Mucosa of stomach (tissue), 1 donor: ENCODE measurements at regions not wholly inside any gene's neighbourhood (a gene's known extent, or its start where the extent isn't known, plus 50 kb on each side); places are given as distances from the start of the nearest gene placed in this dataset.

ENCODE experiments used
- H3K27me3 ChIP-seq: one replicate; pipeline ENCODE4 v1.7.0; 2013; ENCODE audit warnings: mild to moderate bottlenecking, low read length; ENCODE audit not compliant: control insufficient read depth, insufficient read depth
- H3K36me3 ChIP-seq: one replicate; pipeline ENCODE4 v1.7.0; 2013; ENCODE audit warnings: low read length; ENCODE audit not compliant: control insufficient read depth, insufficient read depth
- H3K4me1 ChIP-seq: one replicate; pipeline ENCODE4 v1.7.0; 2013; ENCODE audit warnings: mild to moderate bottlenecking, low read length; ENCODE audit not compliant: control insufficient read depth, insufficient read depth
- H3K4me3 ChIP-seq: one replicate; pipeline ENCODE4 v1.7.0; 2013; ENCODE audit warnings: low read length
- H3K9ac ChIP-seq: one replicate; pipeline ENCODE4 v1.7.0; 2013; ENCODE audit warnings: mild to moderate bottlenecking, low read length, moderate library complexity
- H3K9me3 ChIP-seq: one replicate; pipeline ENCODE4 v1.7.0; 2013; ENCODE audit warnings: mild to moderate bottlenecking, low read length, moderate library complexity; ENCODE audit not compliant: control insufficient read depth
- donor health status: Pancreatic carcinoma.

DNA sequence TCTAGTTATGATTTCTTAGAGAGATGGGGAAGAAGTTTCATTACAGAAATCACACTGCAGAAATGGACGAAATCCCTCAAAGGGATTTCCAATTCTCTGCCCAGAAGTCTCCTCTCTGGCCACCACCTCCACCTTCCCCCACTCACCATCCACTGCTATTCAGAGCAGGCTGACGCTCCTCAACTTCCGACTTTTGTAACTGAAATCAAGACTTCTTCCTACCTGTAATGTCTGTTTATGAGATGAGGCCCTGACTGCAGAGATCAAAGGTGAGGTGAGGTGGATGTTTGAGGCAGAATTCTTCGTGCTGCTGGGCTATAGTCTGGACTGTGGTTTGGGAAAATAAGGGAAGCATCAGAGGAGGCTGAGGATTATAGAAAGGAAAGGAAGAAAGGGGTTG, 385.2 kb upstream of the ARID1B start:
- Histone ChIP-seq H3K4me3 (no peak overlapping the region), H3K9ac (no peak overlapping the region), H3K27me3 (peaks cover 8% of the 10 kb centered on the region), H3K9me3 (no peaks in the 10 kb centered on the region), H3K4me1 (peaks cover 12% of the 10 kb centered on the region), H3K36me3 (no peaks in the 10 kb centered on the region)

DNA sequence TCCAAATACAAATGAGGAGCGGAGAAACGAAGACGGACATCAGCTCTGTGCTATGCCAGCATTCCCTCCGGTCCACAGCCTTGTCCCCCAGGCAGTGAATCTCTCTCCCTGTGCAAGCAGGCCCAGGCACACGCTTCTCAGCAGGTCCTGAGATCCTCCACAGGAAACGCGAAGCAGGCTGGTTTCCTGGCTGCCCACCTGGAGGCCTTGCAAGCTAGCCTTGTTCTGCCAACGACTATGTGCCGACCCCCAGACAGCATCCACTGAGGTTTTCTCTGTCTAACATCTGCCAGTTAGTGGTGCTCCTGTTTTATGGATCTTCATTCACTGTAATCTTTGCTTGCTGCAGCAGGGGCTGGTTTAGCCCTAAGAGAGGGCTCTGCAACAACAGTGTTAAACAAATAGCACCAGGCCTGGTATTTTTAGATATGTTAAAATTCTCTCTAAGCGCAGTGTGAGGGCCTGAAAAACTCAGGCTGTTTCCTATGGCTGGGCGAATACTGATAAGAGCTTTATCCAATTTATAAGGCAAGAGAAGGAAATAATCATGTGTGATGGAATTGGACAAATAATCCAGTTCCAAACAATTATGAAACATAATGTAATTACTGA, 386.0 kb upstream of the ARID1B start:
- Histone ChIP-seq H3K4me1 (peaks cover 12% of the 10 kb centered on the region), H3K27me3 (peaks cover 1% of the 10 kb centered on the region), H3K4me3 (no peak overlapping the region), H3K36me3 (no peaks in the 10 kb centered on the region), H3K9me3 (no peaks in the 10 kb centered on the region), H3K9ac (no peak overlapping the region)

DNA sequence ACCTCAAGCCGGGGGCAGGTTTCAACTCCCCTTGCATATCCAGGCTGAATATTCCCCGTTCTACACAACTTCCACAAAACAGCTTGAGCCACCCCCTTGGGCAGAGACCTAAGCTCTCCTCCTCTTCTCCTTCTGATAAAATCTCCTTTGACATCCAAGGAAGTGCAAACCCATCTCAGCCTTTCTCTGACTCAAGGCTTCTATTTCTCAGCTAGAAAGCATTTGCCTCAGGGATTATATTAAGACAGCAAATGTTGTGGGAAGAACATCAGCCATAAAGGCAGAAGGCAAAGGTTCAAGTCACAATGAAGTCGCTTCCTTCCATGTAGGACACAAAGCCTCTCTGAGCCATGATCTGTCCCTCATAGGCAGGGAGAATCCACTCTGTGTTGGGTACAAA, 386.6 kb upstream of the ARID1B start:
- Histone ChIP-seq H3K4me3 (no peak overlapping the region), H3K36me3 (no peaks in the 10 kb centered on the region), H3K4me1 (peaks cover 9% of the 10 kb centered on the region), H3K27me3 (no peaks in the 10 kb centered on the region), H3K9me3 (no peaks in the 10 kb centered on the region), H3K9ac (no peak overlapping the region)

DNA sequence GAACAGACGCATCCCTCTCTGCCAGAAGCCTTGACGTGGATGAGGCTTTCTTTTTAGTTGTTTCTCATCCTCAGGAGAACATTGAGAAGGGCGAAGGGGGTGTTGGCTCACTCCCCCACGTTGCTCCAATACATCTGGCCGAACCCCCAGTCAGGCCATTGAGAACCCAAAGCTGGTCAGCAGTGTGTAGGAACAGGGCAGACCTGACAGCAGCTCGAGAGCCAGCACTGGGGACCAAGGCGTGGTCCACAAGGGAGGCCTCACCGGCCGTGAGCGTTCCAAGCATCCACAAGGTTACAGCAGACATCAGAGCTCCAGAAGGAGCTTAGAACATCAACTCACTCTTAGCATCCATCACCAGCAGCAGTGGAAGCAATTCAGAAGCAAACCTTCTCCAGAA, 387.9 kb upstream of the ARID1B start:
- Histone ChIP-seq H3K9me3 (no peaks in the 10 kb centered on the region), H3K9ac (no peak overlapping the region), H3K4me1 (no peaks in the 10 kb centered on the region), H3K27me3 (no peaks in the 10 kb centered on the region), H3K4me3 (no peak overlapping the region), H3K36me3 (no peaks in the 10 kb centered on the region)

DNA sequence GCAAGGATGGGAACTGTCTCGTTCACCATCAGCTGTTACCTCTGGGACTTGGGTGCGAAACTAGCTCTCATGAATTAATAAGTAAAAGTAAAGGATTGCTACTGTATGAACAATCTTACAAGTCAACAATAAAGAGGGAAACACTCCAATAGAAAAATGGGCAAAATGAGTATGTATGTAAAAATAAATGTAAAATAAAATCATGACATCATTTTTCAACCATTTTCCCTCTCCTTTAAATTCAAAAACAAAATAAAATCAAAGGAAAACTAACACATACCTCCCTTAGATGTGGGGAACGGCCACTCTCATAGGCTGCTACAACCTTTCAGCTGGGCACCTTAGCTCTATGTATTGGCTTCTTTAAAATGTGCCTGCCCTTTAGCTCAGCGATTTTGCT, 389.7 kb upstream of the ARID1B start:
- no peak overlapping the region for H3K9ac ChIP-seq
- H3K36me3 ChIP-seq, result no peaks in the 10 kb centered on the region
- H3K27me3 ChIP-seq, result no peaks in the 10 kb centered on the region
- H3K4me3 ChIP-seq, result no peak overlapping the region
- no peaks in the 10 kb centered on the region for H3K9me3 ChIP-seq
- H3K4me1 ChIP-seq, result no peaks in the 10 kb centered on the region

DNA sequence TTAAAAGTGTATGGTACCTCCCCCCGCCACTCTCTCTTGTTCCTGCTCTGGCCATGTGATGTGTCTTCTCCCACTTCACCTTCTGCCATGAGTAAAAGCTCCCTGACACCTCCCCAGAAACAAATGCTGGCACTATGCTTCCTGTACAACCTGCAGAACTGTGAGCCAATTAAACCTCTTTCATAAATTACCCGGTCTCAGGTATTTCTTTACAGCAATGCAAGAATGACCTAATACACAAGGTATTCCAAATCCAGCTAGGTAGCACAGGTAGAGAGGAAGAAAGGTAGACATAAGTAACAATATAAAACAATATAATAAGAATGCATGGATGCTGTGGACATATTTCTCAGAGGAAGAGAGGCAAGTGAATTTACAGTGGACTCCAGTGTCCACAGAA, 394.1 kb upstream of the ARID1B start:
- Histone ChIP-seq H3K4me1 (peaks cover 5% of the 10 kb centered on the region), H3K27me3 (no peaks in the 10 kb centered on the region), H3K9ac (no peak overlapping the region), H3K9me3 (no peaks in the 10 kb centered on the region), H3K4me3 (no peak overlapping the region), H3K36me3 (no peaks in the 10 kb centered on the region)

DNA sequence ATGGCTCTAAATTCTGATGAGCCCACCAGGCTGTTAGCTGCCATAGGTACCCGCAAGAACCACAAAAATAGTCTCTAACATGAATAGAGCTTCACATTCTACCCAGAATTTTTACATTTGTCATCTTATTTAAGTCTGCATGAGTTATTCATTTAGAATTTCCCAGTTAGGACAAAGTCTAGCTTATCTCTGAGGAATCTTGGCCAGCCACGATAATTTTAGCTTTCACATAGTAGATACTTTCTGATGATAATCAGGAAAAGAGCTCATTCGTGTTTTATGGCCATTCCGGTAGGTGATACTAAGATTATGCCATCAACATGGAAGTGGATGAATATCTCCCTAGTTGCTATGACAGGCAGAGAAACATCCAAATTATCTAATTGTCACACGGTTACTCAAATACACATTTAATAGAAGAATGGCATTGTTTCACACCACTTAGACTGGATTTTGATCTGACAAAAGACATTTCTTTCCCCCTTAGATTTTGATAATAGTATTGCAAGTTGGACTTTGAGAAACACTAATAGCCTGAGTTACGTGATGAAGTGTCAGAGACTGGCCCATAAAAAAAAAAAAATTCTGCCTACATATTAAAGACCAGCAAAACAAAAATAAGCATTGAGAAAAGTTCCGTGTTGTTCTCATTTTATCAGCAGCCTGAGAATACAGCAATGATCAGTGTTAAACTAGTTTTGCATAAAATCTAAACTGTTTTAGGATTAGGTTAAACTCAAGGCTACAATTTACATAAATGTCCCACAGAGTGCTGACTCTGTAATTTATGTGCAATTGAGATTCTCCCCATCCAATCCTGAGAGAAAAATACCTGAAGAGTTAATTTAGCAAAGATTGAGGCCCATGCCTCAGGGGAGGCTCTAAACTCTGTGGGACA, 397.5 kb upstream of the ARID1B start:
- H3K36me3 ChIP-seq, result no peaks in the 10 kb centered on the region
- H3K9me3 ChIP-seq, result no peaks in the 10 kb centered on the region
- no peak overlapping the region for H3K4me3 ChIP-seq
- no peaks in the 10 kb centered on the region for H3K27me3 ChIP-seq
- peaks cover 5% of the 10 kb centered on the region for H3K4me1 ChIP-seq
- no peak overlapping the region for H3K9ac ChIP-seq

DNA sequence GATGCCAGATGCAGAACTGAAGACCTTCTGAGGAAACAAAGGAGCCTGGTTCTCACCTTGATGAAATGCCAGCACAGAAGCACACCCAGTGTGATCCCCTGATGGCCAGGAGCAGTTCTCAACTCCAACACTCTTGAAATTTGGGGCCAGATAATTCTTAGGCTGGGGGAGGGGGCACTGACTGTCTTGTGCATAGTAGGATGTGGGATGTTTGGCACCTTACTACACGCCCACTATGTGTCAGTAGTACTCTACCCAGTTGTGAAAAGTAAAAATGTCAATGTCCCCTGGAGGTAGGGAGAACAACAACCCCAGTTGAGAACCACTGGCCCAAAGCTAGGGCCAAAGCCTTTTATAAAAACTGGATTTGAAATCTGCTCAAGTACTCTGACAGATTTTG, 398.3 kb upstream of the ARID1B start:
- Histone ChIP-seq H3K4me1 (peaks cover 5% of the 10 kb centered on the region), H3K9ac (no peak overlapping the region), H3K27me3 (no peaks in the 10 kb centered on the region), H3K9me3 (no peaks in the 10 kb centered on the region), H3K36me3 (no peaks in the 10 kb centered on the region), H3K4me3 (no peak overlapping the region)

DNA sequence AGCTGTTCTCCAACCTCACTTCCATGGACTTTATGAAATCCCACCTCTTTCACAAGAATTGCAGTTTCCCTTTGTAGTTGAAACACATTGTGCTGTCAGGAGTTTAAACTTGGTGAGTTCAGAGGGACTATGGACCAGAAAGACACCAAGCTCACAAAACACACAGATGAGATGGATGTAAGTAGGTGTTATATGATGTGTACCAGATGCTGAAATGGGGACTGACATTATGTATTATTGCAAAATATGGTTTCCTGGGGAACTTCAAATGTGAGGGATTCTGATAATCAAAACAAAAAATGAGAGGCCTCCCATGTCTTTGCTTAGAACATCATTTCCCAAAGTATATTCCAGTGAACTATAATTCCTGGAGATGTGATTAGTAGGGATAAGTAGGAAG, 401.1 kb upstream of the ARID1B start:
- no peak overlapping the region for H3K9ac ChIP-seq
- H3K9me3 ChIP-seq, result no peaks in the 10 kb centered on the region
- H3K4me1 ChIP-seq, result peaks cover 5% of the 10 kb centered on the region
- no peak overlapping the region for H3K4me3 ChIP-seq
- H3K36me3 ChIP-seq, result no peaks in the 10 kb centered on the region
- no peaks in the 10 kb centered on the region for H3K27me3 ChIP-seq

DNA sequence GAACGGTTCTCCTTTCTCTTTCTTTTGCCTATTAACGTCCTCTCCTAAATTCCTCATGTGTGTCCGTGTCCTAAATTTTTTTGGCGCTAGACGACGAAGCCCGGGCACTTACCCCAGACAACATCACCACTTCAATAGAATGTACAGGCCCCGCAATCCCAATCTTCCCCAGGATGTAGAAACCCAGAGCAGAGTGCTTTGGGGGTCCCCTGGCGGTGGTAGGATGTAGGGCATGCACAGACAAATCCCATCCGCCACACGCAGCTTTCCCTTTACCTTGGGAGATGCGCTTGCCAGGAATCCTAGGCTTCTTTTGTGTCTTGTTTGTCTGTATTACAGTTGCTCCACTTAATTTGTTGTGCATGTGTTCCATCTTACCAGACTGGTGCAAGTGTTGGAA, 417.3 kb upstream of the ARID1B start:
- Histone ChIP-seq H3K9me3 (no peaks in the 10 kb centered on the region), H3K36me3 (no peaks in the 10 kb centered on the region), H3K4me1 (no peaks in the 10 kb centered on the region)

DNA sequence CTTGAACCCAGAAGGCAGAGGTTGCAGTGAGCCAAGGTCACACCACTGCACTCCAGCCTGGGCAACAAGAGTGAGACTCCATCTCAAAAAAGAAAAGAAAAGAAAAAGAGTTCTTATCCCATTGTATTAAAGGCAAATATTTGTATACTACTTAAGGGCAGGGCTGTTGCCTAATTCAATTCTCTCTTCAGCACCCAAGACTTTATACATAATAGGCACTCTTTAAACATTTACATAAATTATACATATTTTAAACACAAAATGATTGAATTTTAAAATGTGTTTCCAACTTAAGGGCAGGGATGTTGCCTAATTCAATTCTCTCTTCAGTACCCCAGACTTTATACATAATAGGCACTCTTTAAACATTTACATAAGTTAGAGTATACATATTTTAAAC, 424.3 kb upstream of the ARID1B start:
- no peaks in the 10 kb centered on the region for H3K9me3 ChIP-seq
- no peaks in the 10 kb centered on the region for H3K36me3 ChIP-seq
- no peak overlapping the region for H3K9ac ChIP-seq
- H3K4me3 ChIP-seq, result no peak overlapping the region
- H3K4me1 ChIP-seq, result no peaks in the 10 kb centered on the region
- H3K27me3 ChIP-seq, result no peaks in the 10 kb centered on the region

More for the DNA sequence above, 417.3 kb upstream of the ARID1B start:
- Histone ChIP-seq H3K9ac (no peak overlapping the region), H3K27me3 (no peaks in the 10 kb centered on the region), H3K4me3 (no peak overlapping the region)

DNA sequence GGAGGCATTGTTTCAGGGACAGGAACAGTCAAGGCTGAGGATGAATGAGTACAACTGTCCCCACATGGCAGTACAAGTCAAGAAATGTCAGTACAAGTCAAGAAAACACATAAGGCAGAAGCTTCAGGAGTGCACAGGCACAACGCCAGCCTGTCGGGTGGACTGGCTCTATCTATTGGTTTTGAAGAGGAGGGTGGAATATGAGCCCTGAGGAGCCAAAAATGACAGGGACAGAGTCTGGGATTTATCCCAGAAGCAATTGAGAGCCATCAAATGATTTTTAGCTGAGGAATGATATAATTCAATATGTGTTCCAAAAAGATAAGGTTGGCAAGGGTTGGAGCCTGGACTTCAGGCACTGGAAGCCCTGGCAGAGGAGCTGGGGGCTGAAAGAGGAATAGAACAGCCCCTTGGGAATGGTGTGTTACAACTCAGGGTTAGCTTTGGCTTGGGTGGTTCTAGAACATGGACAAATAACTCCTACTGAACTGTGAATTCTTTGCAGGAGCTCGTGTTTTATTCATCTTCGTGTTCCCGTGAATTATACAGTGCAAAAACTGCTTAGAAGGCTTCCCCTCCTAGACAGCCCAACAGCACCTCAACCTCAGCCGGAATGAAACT, 425.7 kb upstream of the ARID1B start:
- Histone ChIP-seq H3K4me1 (no peaks in the 10 kb centered on the region), H3K9me3 (no peaks in the 10 kb centered on the region), H3K27me3 (no peaks in the 10 kb centered on the region), H3K36me3 (no peaks in the 10 kb centered on the region), H3K9ac (no peak overlapping the region), H3K4me3 (no peak overlapping the region)
